Endothelial cell (in vitro differentiated cells): ENCODE measurements at regions not wholly inside any gene's neighbourhood (a gene's known extent, or its start where the extent isn't known, plus 50 kb on each side); places are given as distances from the start of the nearest gene placed in this dataset.

Source experiments
- DNase-seq: peaks from one replicate; pipeline ENCODE4 v3.0.0; 2021; ENCODE audit warnings: low spot score
- H3K27ac Mint-ChIP-seq: one replicate; pipeline ENCODE4 v1.8.0; 2021; ENCODE audit warnings: mixed read lengths, inconsistent platforms; ENCODE audit not compliant: unreplicated experiment
- H3K27me3 Mint-ChIP-seq: one replicate; pipeline ENCODE4 v1.8.0; 2021; ENCODE audit warnings: mild to moderate bottlenecking, moderate library complexity, mixed read lengths, inconsistent platforms; ENCODE audit not compliant: unreplicated experiment
- H3K36me3 Mint-ChIP-seq: one replicate; pipeline ENCODE4 v1.8.0; 2021; ENCODE audit warnings: mild to moderate bottlenecking, low read depth, mixed read lengths, inconsistent platforms; ENCODE audit not compliant: unreplicated experiment
- H3K4me1 Mint-ChIP-seq: one replicate; pipeline ENCODE4 v1.8.0; 2021; ENCODE audit warnings: mild to moderate bottlenecking, mixed read lengths, inconsistent platforms; ENCODE audit not compliant: unreplicated experiment
- H3K4me3 Mint-ChIP-seq: one replicate; pipeline ENCODE4 v1.8.0; 2021; ENCODE audit warnings: mild to moderate bottlenecking, mixed read lengths, inconsistent platforms; ENCODE audit not compliant: unreplicated experiment
- H3K9me3 Mint-ChIP-seq: one replicate; pipeline ENCODE4 v1.8.0; 2021; ENCODE audit warnings: mixed read lengths, inconsistent platforms; ENCODE audit not compliant: unreplicated experiment
- TF ChIP-seq, protein P1 (sequence below): fragments of 200-600 bp; sonication (generic); IDR thresholded peaks from one replicate; pipeline ENCODE4 v1.5.0; 2021; ENCODE audit warnings: antibody characterized with exemption; ENCODE audit not compliant: unreplicated experiment

DNA sequence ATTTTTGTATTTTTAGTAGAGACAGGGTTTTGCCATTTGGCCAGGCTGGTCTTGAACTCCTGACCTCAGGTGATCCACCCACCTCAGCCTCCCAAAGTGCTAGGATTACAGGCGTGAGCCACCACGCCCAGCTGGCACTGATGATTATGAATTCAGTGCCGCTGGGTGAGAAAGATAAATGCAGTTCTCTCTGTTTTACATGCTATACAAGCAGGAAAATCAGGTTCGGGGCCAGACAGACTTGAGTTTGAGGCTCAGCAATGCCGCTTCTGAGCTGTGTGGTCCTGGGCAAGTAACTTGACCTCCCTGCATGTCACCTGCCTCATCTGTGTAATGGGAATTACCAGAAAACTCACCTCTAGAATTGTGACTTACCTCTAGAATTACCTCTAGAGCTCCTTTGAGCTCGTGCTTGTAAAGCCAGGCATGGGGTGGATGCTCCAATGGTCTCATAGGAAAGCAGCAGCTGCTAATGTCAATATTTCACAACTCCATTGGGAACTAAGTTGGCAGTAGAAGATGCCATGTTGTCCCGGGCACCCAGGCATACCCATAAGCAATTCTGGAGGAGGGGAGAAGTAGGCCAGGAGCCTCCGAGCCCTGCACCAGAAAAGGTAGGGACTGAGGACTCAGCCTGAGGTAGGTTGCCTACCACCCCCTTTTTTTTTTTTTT, 119.8 kb upstream of the SLC25A33 start:
- Mint-ChIP-seq H3K9me3 (no peaks in the 10 kb centered on the region), H3K36me3 (no peaks in the 10 kb centered on the region)

DNA sequence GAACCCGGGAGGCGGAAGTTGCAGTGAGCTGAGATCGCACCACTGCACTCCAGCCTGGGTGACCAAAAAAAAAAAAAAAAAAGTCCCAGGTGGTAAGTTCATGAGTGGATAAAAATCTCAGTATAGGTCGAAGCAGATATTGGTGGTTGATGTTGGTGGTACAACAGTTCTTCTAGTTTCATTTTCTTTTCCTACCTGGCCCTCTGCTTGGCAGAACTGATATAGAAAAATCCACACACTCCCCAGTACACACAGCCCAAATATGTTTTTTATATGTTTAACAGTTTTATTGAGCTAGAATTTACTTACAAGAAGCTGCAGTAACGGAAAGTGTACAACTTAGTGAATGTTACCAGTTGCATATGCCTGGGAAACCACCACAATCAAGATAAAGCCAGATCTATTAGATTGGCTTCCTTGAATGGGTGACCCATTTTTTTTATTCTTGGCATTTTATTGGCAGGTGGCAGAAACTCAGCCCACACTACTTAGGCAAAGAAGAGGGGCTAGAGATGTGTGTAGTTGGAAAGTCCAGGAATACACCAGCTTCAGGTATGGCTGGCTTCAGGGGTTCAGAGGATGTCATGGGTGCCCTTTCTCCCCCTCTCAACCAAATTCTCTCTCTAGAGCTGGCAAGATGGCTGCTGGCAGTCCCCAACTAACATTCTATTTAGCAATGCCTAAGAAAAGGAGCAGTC, 118.3 kb upstream of the SLC25A33 start:
- H3K9me3 Mint-ChIP-seq, result no peaks in the 10 kb centered on the region
- no peak for DNase-seq
- no peak overlapping the region for H3K4me3 Mint-ChIP-seq
- H3K36me3 Mint-ChIP-seq, result no peaks in the 10 kb centered on the region
- peaks cover 17% of the 10 kb centered on the region for H3K4me1 Mint-ChIP-seq
- H3K27ac Mint-ChIP-seq, result no peak overlapping the region
- TF ChIP-seq, protein P1, sequence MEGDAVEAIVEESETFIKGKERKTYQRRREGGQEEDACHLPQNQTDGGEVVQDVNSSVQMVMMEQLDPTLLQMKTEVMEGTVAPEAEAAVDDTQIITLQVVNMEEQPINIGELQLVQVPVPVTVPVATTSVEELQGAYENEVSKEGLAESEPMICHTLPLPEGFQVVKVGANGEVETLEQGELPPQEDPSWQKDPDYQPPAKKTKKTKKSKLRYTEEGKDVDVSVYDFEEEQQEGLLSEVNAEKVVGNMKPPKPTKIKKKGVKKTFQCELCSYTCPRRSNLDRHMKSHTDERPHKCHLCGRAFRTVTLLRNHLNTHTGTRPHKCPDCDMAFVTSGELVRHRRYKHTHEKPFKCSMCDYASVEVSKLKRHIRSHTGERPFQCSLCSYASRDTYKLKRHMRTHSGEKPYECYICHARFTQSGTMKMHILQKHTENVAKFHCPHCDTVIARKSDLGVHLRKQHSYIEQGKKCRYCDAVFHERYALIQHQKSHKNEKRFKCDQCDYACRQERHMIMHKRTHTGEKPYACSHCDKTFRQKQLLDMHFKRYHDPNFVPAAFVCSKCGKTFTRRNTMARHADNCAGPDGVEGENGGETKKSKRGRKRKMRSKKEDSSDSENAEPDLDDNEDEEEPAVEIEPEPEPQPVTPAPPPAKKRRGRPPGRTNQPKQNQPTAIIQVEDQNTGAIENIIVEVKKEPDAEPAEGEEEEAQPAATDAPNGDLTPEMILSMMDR, result no peak
- peaks cover 1% of the 10 kb centered on the region for H3K27me3 Mint-ChIP-seq

More for the DNA sequence above, 119.8 kb upstream of the SLC25A33 start:
- DNase-seq, result no peak
- TF ChIP-seq, protein P1, result no peak
- Mint-ChIP-seq H3K4me1 (peaks cover 6% of the 10 kb centered on the region), H3K27me3 (no peaks in the 10 kb centered on the region), H3K4me3 (no peak overlapping the region), H3K27ac (no peak overlapping the region)

DNA sequence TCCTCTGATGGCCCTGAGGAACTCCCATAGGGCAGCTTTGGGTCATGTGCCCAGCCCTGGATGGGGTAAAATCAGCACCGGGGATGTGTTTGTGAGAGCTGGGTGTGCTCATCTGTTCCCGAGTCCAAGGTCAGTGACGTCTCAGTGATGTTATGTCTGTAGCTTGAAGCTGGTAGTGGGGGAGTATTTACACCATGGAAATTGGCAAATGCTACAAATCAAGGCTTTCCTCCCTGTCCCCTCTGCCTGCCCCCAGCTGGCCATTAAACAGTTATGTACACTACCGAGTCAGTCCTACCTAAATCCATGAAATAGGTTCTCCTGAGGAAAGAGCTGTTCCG, 117.8 kb upstream of the SLC25A33 start:
- Mint-ChIP-seq H3K9me3 (no peaks in the 10 kb centered on the region), H3K4me1 (peaks cover 22% of the 10 kb centered on the region), H3K27me3 (peaks cover 1% of the 10 kb centered on the region), H3K36me3 (no peaks in the 10 kb centered on the region), H3K4me3 (no peak overlapping the region), H3K27ac (no peak overlapping the region)
- TF ChIP-seq, protein P1, result no peak
- DNase-seq, result no peak

DNA sequence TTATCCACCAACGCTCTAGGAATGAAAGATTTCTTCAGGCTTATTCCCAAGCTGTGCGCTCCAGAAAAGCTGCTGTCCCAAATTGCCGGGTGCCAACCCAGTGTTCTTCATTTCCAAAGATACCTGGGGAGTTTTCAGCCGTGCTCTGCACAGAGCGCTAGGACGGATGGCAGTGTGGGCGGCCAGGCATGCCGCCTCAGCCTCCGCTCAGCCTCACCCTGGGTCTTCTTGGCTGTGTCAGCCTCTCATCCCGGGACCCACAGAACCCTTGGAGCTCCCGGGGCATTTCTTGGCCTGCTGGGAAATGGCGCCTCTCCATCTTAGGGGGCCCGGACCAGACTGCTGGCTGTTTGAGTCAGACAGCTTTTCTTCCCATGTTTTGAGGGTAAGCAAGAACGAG, 116.9 kb upstream of the SLC25A33 start:
- peaks cover 1% of the 10 kb centered on the region for H3K27me3 Mint-ChIP-seq
- TF ChIP-seq, protein P1, result no peak
- H3K4me1 Mint-ChIP-seq, result peaks cover 24% of the 10 kb centered on the region
- H3K27ac Mint-ChIP-seq, result no peak overlapping the region
- DNase-seq, result no peak
- H3K9me3 Mint-ChIP-seq, result no peaks in the 10 kb centered on the region
- no peaks in the 10 kb centered on the region for H3K36me3 Mint-ChIP-seq
- no peak overlapping the region for H3K4me3 Mint-ChIP-seq

DNA sequence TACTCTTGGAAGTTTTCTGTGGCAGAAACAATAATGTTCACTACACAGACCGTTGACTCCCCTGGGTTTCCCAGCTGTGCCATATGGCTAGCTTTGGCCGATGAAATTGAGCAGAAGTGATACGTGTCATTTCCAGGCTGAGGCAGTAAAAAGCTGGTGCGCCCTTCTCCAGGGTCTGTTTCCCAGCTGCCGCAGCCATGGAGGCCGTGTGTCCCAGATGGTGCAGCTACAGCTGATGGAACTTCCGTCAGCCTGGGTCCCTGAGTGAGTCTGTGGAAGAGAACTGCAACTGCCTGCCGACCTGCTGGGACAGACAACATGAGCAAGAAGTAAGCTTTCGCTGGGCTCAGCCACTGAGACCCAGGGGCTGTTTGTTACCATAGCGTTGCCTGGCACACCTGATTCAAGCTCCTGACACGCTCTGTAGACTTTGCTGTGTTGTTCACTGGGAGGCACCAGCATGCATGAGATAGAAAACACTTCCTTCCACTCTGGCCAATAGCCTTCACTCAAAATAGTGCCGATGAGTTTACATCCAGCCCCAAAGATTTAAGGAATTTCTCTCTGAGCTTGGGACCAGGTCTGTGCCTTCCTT, 116.3 kb upstream of the SLC25A33 start:
- H3K27me3 Mint-ChIP-seq, result peaks cover 1% of the 10 kb centered on the region
- TF ChIP-seq, protein P1, result no peak
- no peak overlapping the region for H3K4me3 Mint-ChIP-seq
- H3K27ac Mint-ChIP-seq, result no peak overlapping the region
- peaks cover 24% of the 10 kb centered on the region for H3K4me1 Mint-ChIP-seq
- no peaks in the 10 kb centered on the region for H3K36me3 Mint-ChIP-seq
- no peaks in the 10 kb centered on the region for H3K9me3 Mint-ChIP-seq
- DNase-seq, result no peak
